WTC11 (cell line): ENCODE measurements at regions not wholly inside any gene's neighbourhood (a gene's known extent, or its start where the extent isn't known, plus 50 kb on each side); places are given as distances from the start of the nearest gene placed in this dataset.

Experiments used
- ATAC-seq: fragments of 200-7000 bp; cut with Tn5 transposase; 2 replicates; pipeline ENCODE4 v1.10.0; 2021; ENCODE audit warnings: mild to moderate bottlenecking, moderate library complexity
- CTCF ChIA-PET: fragments of 300-600 bp; sonication (Branson Sonifier 250); formaldehyde crosslinking; loops from one replicate; lab custom pipeline; 2021; ENCODE audit warnings: antibody characterized with exemption; lab: Charles Lee
- POLR2A ChIA-PET: fragments of 350-600 bp; sonication (Branson Sonifier 250); formaldehyde crosslinking; loops from one replicate; lab custom pipeline; 2021; ENCODE audit warnings: antibody characterized with exemption; lab: Charles Lee
- DNase-seq: peaks from one replicate; pipeline ENCODE4 v3.0.0; 2021; ENCODE audit warnings: low spot score
- H3K27ac Mint-ChIP-seq: 2 replicates; pipeline ENCODE4 v1.8.0; 2021; ENCODE audit warnings: mixed read lengths
- H3K27me3 Mint-ChIP-seq: 2 replicates; pipeline ENCODE4 v1.8.0; 2021; ENCODE audit warnings: low read depth, mild to moderate bottlenecking, moderate library complexity, mixed read lengths
- H3K36me3 Mint-ChIP-seq: 2 replicates; pipeline ENCODE4 v1.8.0; 2021; ENCODE audit warnings: mixed read lengths
- H3K4me1 Mint-ChIP-seq: 2 replicates; pipeline ENCODE4 v1.8.0; 2022; ENCODE audit warnings: mixed read lengths
- H3K4me3 Mint-ChIP-seq: 2 replicates; pipeline ENCODE4 v1.8.0; 2021; ENCODE audit warnings: mild to moderate bottlenecking, moderate library complexity, mixed read lengths
- H3K9me3 Mint-ChIP-seq: 2 replicates; pipeline ENCODE4 v1.8.0; 2021; ENCODE audit warnings: mixed read lengths
- ATF1 ChIP-seq: sonication (generic); formaldehyde crosslinking; IDR thresholded peaks from 2 replicates; pipeline ENCODE4 v1.8.1; 2023; ENCODE audit warnings: mild to moderate bottlenecking, moderate library complexity, missing genetic modification reagents
- ELF4 ChIP-seq: sonication (generic); formaldehyde crosslinking; IDR thresholded peaks from 2 replicates; pipeline ENCODE4 v1.8.1; 2022; ENCODE audit warnings: low read depth, mild to moderate bottlenecking, moderate library complexity, missing genetic modification reagents
- FOXP1 ChIP-seq: sonication (generic); formaldehyde crosslinking; IDR thresholded peaks from 2 replicates; pipeline ENCODE4 v1.8.0; 2022; ENCODE audit warnings: missing genetic modification reagents, mild to moderate bottlenecking, moderate library complexity, borderline replicate concordance
- GTF2I ChIP-seq: fragments of 250-450 bp; sonication (Bioruptor Pico); conservative IDR thresholded peaks from 2 replicates; pipeline ENCODE4 v1.4.0; 2021; ENCODE audit warnings: mild to moderate bottlenecking
- HMGXB4 ChIP-seq: sonication (generic); formaldehyde crosslinking; IDR thresholded peaks from 2 replicates; pipeline ENCODE4 v1.8.1; 2023; ENCODE audit warnings: mild to moderate bottlenecking, moderate library complexity, missing genetic modification reagents
- NFATC4 ChIP-seq: fragments of 250-450 bp; sonication (Bioruptor Pico); IDR thresholded peaks from 2 replicates; pipeline ENCODE4 v1.9.0; 2021; ENCODE audit warnings: mild to moderate bottlenecking
- NFYB ChIP-seq: sonication (generic); formaldehyde crosslinking; conservative IDR thresholded peaks from 2 replicates; pipeline ENCODE4 v1.8.0; 2022; ENCODE audit warnings: low read depth, missing genetic modification reagents
- OVOL2 ChIP-seq: fragments of 250-450 bp; sonication (Bioruptor Pico); IDR thresholded peaks from 2 replicates; pipeline ENCODE4 v1.9.0; 2021; ENCODE audit warnings: mild to moderate bottlenecking, borderline replicate concordance
- RORB ChIP-seq: fragments of 250-450 bp; sonication (Bioruptor Pico); IDR thresholded peaks from 2 replicates; pipeline ENCODE4 v1.9.0; 2021; ENCODE audit warnings: mild to moderate bottlenecking
- SMAD3 ChIP-seq: sonication (generic); formaldehyde crosslinking; IDR thresholded peaks from 2 replicates; pipeline ENCODE4 v1.8.0; 2022; ENCODE audit warnings: missing genetic modification reagents, mild to moderate bottlenecking, borderline replicate concordance
- SP1 ChIP-seq: sonication (generic); formaldehyde crosslinking; conservative IDR thresholded peaks from 2 replicates; pipeline ENCODE4 v1.8.1; 2022; ENCODE audit warnings: missing genetic modification reagents
- ZBTB21 ChIP-seq: sonication (generic); formaldehyde crosslinking; IDR thresholded peaks from 2 replicates; pipeline ENCODE4 v1.8.1; 2023; ENCODE audit warnings: mild to moderate bottlenecking, missing genetic modification reagents, borderline replicate concordance
- ZBTB43 ChIP-seq: sonication (generic); formaldehyde crosslinking; IDR thresholded peaks from 2 replicates; pipeline ENCODE4 v1.8.1; 2023; ENCODE audit warnings: mild to moderate bottlenecking, missing genetic modification reagents
- ZNF219 ChIP-seq: sonication (generic); formaldehyde crosslinking; IDR thresholded peaks from 2 replicates; pipeline ENCODE4 v1.8.0; 2023; ENCODE audit warnings: missing genetic modification reagents, mild to moderate bottlenecking, borderline replicate concordance
- TF ChIP-seq, protein P1 (sequence below): sonication (generic); formaldehyde crosslinking; conservative IDR thresholded peaks from 2 replicates; pipeline ENCODE4 v1.8.1; 2023; ENCODE audit warnings: mild to moderate bottlenecking, low read depth, missing genetic modification reagents, moderate library complexity
- TF ChIP-seq, protein P2 (sequence below): fragments of 250-450 bp; sonication (Bioruptor Pico); IDR thresholded peaks from 2 replicates; pipeline ENCODE4 v1.8.0; 2021; ENCODE audit warnings: mild to moderate bottlenecking
- TF ChIP-seq, protein P3 (sequence below): sonication (generic); formaldehyde crosslinking; IDR thresholded peaks from 2 replicates; pipeline ENCODE4 v1.8.1; 2022; ENCODE audit warnings: missing genetic modification reagents, borderline replicate concordance
- TF ChIP-seq, protein P4 (sequence below): sonication (generic); formaldehyde crosslinking; IDR thresholded peaks from 2 replicates; pipeline ENCODE4 v1.8.0; 2022; ENCODE audit warnings: mild to moderate bottlenecking, missing genetic modification reagents
- TF ChIP-seq, protein P5 (sequence below): sonication (generic); formaldehyde crosslinking; IDR thresholded peaks from 2 replicates; pipeline ENCODE4 v1.8.1; 2022; ENCODE audit warnings: low read depth, missing genetic modification reagents, borderline replicate concordance

DNA sequence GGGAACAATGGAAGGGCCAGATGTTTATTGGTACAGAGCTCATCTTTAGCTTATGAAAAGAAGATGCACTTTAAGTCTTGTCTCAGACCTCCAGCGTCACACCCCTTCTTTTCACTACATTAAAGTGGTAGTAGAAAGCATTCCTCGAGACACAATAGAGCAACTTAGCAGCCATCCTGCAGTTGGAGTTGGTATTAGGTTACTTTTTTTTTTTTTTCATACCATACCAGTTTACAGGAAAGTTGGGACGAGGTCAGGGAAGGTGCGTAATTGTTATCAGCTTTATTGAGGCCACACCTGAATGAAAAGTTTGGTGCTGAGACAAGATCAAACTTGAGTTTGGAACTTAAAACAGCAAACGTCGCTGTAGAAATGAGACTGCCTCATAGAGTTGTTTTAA is 203.8 kb downstream of the SOX2 start:
- Mint-ChIP-seq H3K4me1 (peaks cover 32% of the 10 kb centered on the region), H3K27me3 (no peaks in the 10 kb centered on the region), H3K27ac (no peak overlapping the region), H3K36me3 (no peaks in the 10 kb centered on the region), H3K4me3 (no peak overlapping the region), H3K9me3 (no peaks in the 10 kb centered on the region)
- ATAC-seq (peak; percentile 84), DNase-seq (no peak)
- ChIA-PET POLR2A (interaction anchor here (0.5 kb wide), 1 partner anchor 536 kb away, joined by 3 read pairs; no protein-coding TSS in a partner anchor), CTCF (interaction anchor here (0.7 to 1.5 kb wide), 2 partner anchors 115 to 215 kb away, joined by 4 to 6 read pairs; no protein-coding TSS in a partner anchor)
- no peak for TF ChIP-seq FOXP1
- no peak for TF ChIP-seq ZBTB21 (CRISPR knock-in tag)
- TF ChIP-seq, protein P1, sequence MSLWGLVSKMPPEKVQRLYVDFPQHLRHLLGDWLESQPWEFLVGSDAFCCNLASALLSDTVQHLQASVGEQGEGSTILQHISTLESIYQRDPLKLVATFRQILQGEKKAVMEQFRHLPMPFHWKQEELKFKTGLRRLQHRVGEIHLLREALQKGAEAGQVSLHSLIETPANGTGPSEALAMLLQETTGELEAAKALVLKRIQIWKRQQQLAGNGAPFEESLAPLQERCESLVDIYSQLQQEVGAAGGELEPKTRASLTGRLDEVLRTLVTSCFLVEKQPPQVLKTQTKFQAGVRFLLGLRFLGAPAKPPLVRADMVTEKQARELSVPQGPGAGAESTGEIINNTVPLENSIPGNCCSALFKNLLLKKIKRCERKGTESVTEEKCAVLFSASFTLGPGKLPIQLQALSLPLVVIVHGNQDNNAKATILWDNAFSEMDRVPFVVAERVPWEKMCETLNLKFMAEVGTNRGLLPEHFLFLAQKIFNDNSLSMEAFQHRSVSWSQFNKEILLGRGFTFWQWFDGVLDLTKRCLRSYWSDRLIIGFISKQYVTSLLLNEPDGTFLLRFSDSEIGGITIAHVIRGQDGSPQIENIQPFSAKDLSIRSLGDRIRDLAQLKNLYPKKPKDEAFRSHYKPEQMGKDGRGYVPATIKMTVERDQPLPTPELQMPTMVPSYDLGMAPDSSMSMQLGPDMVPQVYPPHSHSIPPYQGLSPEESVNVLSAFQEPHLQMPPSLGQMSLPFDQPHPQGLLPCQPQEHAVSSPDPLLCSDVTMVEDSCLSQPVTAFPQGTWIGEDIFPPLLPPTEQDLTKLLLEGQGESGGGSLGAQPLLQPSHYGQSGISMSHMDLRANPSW (CRISPR knock-in tag) = no peak
- TF ChIP-seq ZNF219 (CRISPR knock-in tag) = no peak
- TF ChIP-seq ATF1 (CRISPR knock-in tag) = no peak
- TF ChIP-seq ELF4 (CRISPR knock-in tag) = no peak
- TF ChIP-seq, protein P2, sequence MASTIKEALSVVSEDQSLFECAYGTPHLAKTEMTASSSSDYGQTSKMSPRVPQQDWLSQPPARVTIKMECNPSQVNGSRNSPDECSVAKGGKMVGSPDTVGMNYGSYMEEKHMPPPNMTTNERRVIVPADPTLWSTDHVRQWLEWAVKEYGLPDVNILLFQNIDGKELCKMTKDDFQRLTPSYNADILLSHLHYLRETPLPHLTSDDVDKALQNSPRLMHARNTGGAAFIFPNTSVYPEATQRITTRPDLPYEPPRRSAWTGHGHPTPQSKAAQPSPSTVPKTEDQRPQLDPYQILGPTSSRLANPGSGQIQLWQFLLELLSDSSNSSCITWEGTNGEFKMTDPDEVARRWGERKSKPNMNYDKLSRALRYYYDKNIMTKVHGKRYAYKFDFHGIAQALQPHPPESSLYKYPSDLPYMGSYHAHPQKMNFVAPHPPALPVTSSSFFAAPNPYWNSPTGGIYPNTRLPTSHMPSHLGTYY (CRISPR knock-in tag) = no peak
- no peak for TF ChIP-seq RORB (CRISPR knock-in tag)
- TF ChIP-seq, protein P3, sequence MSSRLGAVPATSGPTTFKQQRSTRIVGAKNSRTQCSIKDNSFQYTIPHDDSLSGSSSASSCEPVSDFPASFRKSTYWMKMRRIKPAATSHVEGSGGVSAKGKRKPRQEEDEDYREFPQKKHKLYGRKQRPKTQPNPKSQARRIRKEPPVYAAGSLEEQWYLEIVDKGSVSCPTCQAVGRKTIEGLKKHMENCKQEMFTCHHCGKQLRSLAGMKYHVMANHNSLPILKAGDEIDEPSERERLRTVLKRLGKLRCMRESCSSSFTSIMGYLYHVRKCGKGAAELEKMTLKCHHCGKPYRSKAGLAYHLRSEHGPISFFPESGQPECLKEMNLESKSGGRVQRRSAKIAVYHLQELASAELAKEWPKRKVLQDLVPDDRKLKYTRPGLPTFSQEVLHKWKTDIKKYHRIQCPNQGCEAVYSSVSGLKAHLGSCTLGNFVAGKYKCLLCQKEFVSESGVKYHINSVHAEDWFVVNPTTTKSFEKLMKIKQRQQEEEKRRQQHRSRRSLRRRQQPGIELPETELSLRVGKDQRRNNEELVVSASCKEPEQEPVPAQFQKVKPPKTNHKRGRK (CRISPR knock-in tag) = no peak
- no peak for TF ChIP-seq SMAD3

DNA sequence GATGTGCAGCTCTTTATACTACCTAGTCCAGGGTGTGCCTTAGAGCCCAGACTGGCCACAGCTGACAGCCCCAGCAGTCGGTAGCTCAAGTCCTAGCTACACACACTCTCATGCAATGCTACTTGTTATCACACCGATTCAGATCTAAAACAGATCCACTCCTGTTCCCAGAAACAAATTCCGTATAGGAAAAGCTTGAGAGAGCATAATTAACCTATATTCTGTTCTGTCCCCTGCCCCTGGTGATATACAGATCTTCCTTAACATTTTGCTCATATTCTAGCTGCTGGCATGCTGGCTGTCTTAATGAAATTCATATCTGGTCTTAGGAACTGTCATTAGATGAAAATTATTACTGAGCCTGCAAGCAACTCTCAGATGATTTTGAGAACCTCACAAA is 204.3 kb downstream of the SOX2 start:
- Mint-ChIP-seq H3K9me3 (no peaks in the 10 kb centered on the region), H3K4me3 (no peak overlapping the region), H3K4me1 (peaks cover 35% of the 10 kb centered on the region), H3K36me3 (no peaks in the 10 kb centered on the region), H3K27me3 (no peaks in the 10 kb centered on the region), H3K27ac (no peak overlapping the region)
- POLR2A ChIA-PET = no interaction called here
- no peak for DNase-seq
- CTCF ChIA-PET = interaction anchor here (0.7 kb wide), 1 partner anchor 115 kb away, joined by 4 read pairs; no protein-coding TSS in a partner anchor
- peak; percentile 31 for ATAC-seq
- no peak for TF ChIP-seq OVOL2 (CRISPR knock-in tag)
- TF ChIP-seq, protein P2 (CRISPR knock-in tag) = no peak
- no peak for TF ChIP-seq NFATC4 (CRISPR knock-in tag)
- TF ChIP-seq, protein P4, sequence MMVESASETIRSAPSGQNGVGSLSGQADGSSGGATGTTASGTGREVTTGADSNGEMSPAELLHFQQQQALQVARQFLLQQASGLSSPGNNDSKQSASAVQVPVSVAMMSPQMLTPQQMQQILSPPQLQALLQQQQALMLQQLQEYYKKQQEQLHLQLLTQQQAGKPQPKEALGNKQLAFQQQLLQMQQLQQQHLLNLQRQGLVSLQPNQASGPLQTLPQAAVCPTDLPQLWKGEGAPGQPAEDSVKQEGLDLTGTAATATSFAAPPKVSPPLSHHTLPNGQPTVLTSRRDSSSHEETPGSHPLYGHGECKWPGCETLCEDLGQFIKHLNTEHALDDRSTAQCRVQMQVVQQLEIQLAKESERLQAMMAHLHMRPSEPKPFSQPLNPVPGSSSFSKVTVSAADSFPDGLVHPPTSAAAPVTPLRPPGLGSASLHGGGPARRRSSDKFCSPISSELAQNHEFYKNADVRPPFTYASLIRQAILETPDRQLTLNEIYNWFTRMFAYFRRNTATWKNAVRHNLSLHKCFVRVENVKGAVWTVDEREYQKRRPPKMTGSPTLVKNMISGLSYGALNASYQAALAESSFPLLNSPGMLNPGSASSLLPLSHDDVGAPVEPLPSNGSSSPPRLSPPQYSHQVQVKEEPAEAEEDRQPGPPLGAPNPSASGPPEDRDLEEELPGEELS (CRISPR knock-in tag) = no peak
- no peak for TF ChIP-seq NFYB (CRISPR knock-in tag)
- TF ChIP-seq, protein P3 (CRISPR knock-in tag) = no peak
- TF ChIP-seq, protein P5, sequence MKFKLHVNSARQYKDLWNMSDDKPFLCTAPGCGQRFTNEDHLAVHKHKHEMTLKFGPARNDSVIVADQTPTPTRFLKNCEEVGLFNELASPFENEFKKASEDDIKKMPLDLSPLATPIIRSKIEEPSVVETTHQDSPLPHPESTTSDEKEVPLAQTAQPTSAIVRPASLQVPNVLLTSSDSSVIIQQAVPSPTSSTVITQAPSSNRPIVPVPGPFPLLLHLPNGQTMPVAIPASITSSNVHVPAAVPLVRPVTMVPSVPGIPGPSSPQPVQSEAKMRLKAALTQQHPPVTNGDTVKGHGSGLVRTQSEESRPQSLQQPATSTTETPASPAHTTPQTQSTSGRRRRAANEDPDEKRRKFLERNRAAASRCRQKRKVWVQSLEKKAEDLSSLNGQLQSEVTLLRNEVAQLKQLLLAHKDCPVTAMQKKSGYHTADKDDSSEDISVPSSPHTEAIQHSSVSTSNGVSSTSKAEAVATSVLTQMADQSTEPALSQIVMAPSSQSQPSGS (CRISPR knock-in tag) = no peak
- TF ChIP-seq ZBTB43 (CRISPR knock-in tag) = no peak
- no peak for TF ChIP-seq FOXP1
- no peak for TF ChIP-seq GTF2I (CRISPR knock-in tag)
- TF ChIP-seq HMGXB4 (CRISPR knock-in tag) = no peak
- no peak for TF ChIP-seq SP1 (CRISPR knock-in tag)
